Sigmoid colon (tissue), 6 donors: ENCODE measurements at regions not wholly inside any gene's neighbourhood (a gene's known extent, or its start where the extent isn't known, plus 50 kb on each side); places are given as distances from the start of the nearest gene placed in this dataset.

ENCODE experiments used
- DNase-seq: peaks from one replicate; pipeline ENCODE4 v3.0.0-alpha.2; 2019
- H3K27ac ChIP-seq, 4 donors: fragments of 200-600 bp; sonication (generic); one replicate each; pipeline ENCODE4 v1.5.1; 2016 to 2019; ENCODE audit warnings: mild to moderate bottlenecking in 1 of 4
- H3K27me3 ChIP-seq, 3 donors: fragments of 200-600 bp; sonication (generic); one replicate each; pipeline ENCODE4 v1.5.1; 2019; ENCODE audit warnings: mild to moderate bottlenecking in 1 of 3
- H3K36me3 ChIP-seq, 4 donors: fragments of 200-600 bp; sonication (generic); one replicate each; pipeline ENCODE4 v1.5.1; 2016 to 2019
- H3K4me1 ChIP-seq, 4 donors: fragments of 200-600 bp; sonication (generic); one replicate each; pipeline ENCODE4 v1.5.1; 2017 to 2019
- H3K4me3 ChIP-seq, 4 donors: fragments of 200-600 bp; sonication (generic); one replicate each; pipeline ENCODE4 v1.5.1; 2017 to 2019; ENCODE audit warnings: mild to moderate bottlenecking in 2 of 4, moderate library complexity in 1 of 4
- H3K9me3 ChIP-seq, 4 donors: fragments of 200-600 bp in 3 of 4; sonication (generic) in 3 of 4; one replicate each; pipeline versions ENCODE4 v1.5.1 to v1.6.1; 2013 to 2019
- EP300 ChIP-seq, 4 donors: sonication (generic); formaldehyde crosslinking; IDR thresholded peaks; one replicate each; pipeline ENCODE4 v1.6.1; 2017; ENCODE audit warnings: antibody characterized with exemption in 4 of 4
- POLR2A ChIP-seq, 2 donors: fragments of 450-650 bp; IDR thresholded peaks; one replicate each; pipeline ENCODE4 v1.6.1; 2016; ENCODE audit warnings: antibody characterized with exemption in 2 of 2, mild to moderate bottlenecking in 2 of 2, moderate library complexity in 2 of 2
- POLR2AphosphoS5 ChIP-seq, 4 donors: sonication (generic); formaldehyde crosslinking; IDR thresholded peaks; one replicate each; pipeline ENCODE4 v1.6.1; 2017; ENCODE audit warnings: antibody characterized with exemption in 4 of 4
- WGBS, 2 donors: extraction: QIAGEN DNeasy Blood & Tissue Kit; methylation state at CpG; one replicate each; pipeline ENCODE4 v1.1.7; 2013; 5-methylcytosine and 5-hydroxymethylcytosine counted together
- intact Hi-C: fragments of 100-400 bp; cut with DNase I; formaldehyde crosslinking; loops from one replicate; pipeline ENCODE4 v1.15.1; 2023
- TF ChIP-seq, protein P1 (sequence below), 4 experiments: fragments of 450-650 bp in 3 of 4; fragments of 200-600 bp in 1 of 4; IDR thresholded peaks; one replicate each; pipeline ENCODE4 v1.5.1; 2016 to 2019; ENCODE audit warnings: antibody characterized with exemption in 4 of 4, mild to moderate bottlenecking in 3 of 4, moderate library complexity in 2 of 4
- donor health status: healthy with polysubstance abuse.
- donor health status: healthy.

DNA sequence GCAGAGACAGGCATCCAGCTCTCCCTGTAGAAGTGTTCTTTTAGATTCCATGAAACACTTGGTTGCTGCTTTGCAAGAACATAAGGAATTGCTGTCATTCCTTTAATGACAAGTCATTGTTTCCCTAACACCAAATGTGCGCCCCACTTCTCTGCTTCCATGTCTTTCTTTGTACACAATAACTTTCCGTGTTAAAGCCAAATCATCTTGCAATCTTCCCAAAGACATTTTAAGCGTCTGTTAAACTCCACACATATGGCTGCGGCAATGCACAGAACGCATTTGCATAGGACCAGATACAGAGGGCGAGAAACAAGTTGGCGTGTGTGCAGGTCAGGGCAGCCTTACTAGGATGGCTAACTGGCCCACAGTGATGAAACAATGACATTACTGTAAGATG lies 399.3 kb upstream of the PRKCQ start:
- no peaks in the 10 kb centered on the region for H3K9me3 ChIP-seq

GRCh38 chr10:6978187-6978627 lies 398.1 kb upstream of the PRKCQ start:
- intact Hi-C loops, result no loop called here
- H3K4me1 ChIP-seq, result no peaks in the 10 kb centered on the region
- 48 to 63% methylated on average over 5 of the region's 5 CpGs for WGBS, 2 donors
- no peaks in the 10 kb centered on the region for H3K36me3 ChIP-seq
- H3K4me3 ChIP-seq, result no peak overlapping the region
- no peaks in the 10 kb centered on the region for H3K27me3 ChIP-seq
- no peak for TF ChIP-seq POLR2AphosphoS5 (IDR thresholded peaks at IDR 0.05)
- TF ChIP-seq POLR2A (IDR thresholded peaks at IDR 0.05), result no peak
- TF ChIP-seq, protein P1, sequence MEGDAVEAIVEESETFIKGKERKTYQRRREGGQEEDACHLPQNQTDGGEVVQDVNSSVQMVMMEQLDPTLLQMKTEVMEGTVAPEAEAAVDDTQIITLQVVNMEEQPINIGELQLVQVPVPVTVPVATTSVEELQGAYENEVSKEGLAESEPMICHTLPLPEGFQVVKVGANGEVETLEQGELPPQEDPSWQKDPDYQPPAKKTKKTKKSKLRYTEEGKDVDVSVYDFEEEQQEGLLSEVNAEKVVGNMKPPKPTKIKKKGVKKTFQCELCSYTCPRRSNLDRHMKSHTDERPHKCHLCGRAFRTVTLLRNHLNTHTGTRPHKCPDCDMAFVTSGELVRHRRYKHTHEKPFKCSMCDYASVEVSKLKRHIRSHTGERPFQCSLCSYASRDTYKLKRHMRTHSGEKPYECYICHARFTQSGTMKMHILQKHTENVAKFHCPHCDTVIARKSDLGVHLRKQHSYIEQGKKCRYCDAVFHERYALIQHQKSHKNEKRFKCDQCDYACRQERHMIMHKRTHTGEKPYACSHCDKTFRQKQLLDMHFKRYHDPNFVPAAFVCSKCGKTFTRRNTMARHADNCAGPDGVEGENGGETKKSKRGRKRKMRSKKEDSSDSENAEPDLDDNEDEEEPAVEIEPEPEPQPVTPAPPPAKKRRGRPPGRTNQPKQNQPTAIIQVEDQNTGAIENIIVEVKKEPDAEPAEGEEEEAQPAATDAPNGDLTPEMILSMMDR (IDR thresholded peaks at IDR 0.05), result no peak
- TF ChIP-seq EP300 (IDR thresholded peaks at IDR 0.05), result no peak
- no peak overlapping the region for H3K27ac ChIP-seq
- DNase-seq, result no peak
- H3K9me3 ChIP-seq, result no peaks in the 10 kb centered on the region

More for the DNA sequence above, 399.3 kb upstream of the PRKCQ start:
- H3K27ac ChIP-seq, result no peak overlapping the region
- no peaks in the 10 kb centered on the region for H3K36me3 ChIP-seq
- DNase-seq, result no peak
- 87 to 90% methylated on average over 7 of the region's 7 CpGs for WGBS, 2 donors
- TF ChIP-seq POLR2A (IDR thresholded peaks at IDR 0.05), result no peak
- no peak for TF ChIP-seq EP300 (IDR thresholded peaks at IDR 0.05)
- TF ChIP-seq, protein P1 (IDR thresholded peaks at IDR 0.05), result no peak
- TF ChIP-seq POLR2AphosphoS5 (IDR thresholded peaks at IDR 0.05), result no peak
- H3K4me1 ChIP-seq, result no peaks in the 10 kb centered on the region
- H3K27me3 ChIP-seq, result no peaks in the 10 kb centered on the region
- intact Hi-C loops, result no loop called here
- H3K4me3 ChIP-seq, result no peak overlapping the region

DNA sequence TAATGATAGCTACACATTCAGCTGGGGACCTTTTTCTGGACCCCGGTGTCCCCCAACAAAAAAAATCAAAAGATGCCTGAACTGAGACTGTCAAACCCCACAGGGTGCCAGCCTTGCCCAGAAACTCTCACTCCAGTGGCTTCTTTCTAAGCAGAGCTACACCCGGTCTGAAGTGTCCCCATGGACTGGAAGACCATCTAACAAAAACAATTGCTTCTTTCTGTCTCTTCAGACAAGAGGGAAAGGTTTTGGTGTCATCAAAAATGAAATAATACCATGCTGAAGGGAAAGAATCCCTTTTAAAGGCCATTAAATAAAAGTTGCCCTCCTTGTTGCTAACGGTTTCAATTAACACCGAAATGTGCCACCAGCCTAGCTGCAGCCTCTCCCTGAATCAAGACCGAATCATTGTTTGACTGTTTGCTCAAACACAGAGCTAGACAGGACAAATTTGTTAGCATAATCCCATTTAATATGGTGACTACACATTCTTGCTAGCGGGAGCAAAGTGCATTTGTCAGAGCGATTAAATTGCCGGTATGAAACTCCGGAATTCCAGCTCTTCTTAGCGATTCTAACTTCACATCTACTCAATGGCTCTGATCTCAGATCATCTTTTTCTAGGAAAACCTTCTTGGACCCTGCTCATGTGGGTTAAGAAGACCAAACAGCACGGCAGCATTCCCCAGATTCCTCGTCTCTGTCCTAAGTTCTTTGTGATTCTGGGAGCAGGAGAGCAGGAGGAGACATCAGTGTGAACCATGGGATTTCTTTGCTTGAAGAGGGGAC lies 397.5 kb upstream of the PRKCQ start:
- H3K27me3 ChIP-seq, result no peaks in the 10 kb centered on the region
- 44 to 72% methylated on average over 12 of the region's 12 CpGs for WGBS, 2 donors
- no peaks in the 10 kb centered on the region for H3K4me1 ChIP-seq
- no peak for DNase-seq
- H3K27ac ChIP-seq, result no peak overlapping the region
- no peaks in the 10 kb centered on the region for H3K36me3 ChIP-seq
- TF ChIP-seq, protein P1 (IDR thresholded peaks at IDR 0.05), result no peak
- no peak for TF ChIP-seq EP300 (IDR thresholded peaks at IDR 0.05)
- TF ChIP-seq POLR2A (IDR thresholded peaks at IDR 0.05), result no peak
- TF ChIP-seq POLR2AphosphoS5 (IDR thresholded peaks at IDR 0.05), result no peak
- no peak overlapping the region for H3K4me3 ChIP-seq
- no peaks in the 10 kb centered on the region for H3K9me3 ChIP-seq
- intact Hi-C loops, result no loop called here

GRCh38 chr10:6973899-6974298 lies 393.8 kb upstream of the PRKCQ start:
- Histone ChIP-seq H3K4me3 (no peak overlapping the region), H3K4me1 (no peaks in the 10 kb centered on the region), H3K27ac (no peak overlapping the region), H3K9me3 (no peaks in the 10 kb centered on the region), H3K27me3 (no peaks in the 10 kb centered on the region), H3K36me3 (no peaks in the 10 kb centered on the region)
- no peak for TF ChIP-seq POLR2AphosphoS5 (IDR thresholded peaks at IDR 0.05)
- no peak for TF ChIP-seq EP300 (IDR thresholded peaks at IDR 0.05)
- TF ChIP-seq, protein P1 (IDR thresholded peaks at IDR 0.05), result no peak
- no peak for TF ChIP-seq POLR2A (IDR thresholded peaks at IDR 0.05)
- 50 to 79% methylated on average over 7 of the region's 7 CpGs for WGBS, 2 donors
- intact Hi-C loops, result no loop called here
- no peak for DNase-seq
